ENCODE measurements at regions not wholly inside any gene's neighbourhood (a gene's known extent, or its start where the extent isn't known, plus 50 kb on each side); places are given as distances from the start of the nearest gene placed in this dataset.

- TF ChIP-seq CTCF (IDR thresholded peaks at IDR 0.05) = no peak
- no peak for TF ChIP-seq POLR2A (IDR thresholded peaks at IDR 0.05)
These were observed 255.8 kb upstream of the DACH1 start for GRCh38 chr13:72122661-72123255.

Data from heart left ventricle (tissue), 13 donors.